HL-60 (cell line): ENCODE measurements at regions not wholly inside any gene's neighbourhood (a gene's known extent, or its start where the extent isn't known, plus 50 kb on each side); places are given as distances from the start of the nearest gene placed in this dataset.

Source experiments
- CTCF ChIP-seq: IDR thresholded peaks from one replicate; pipeline ENCODE4 v1.5.1; 2011; ENCODE audit warnings: low read length, control low read depth, inconsistent platforms; ENCODE audit not compliant: insufficient read depth
- GABPA ChIP-seq: IDR thresholded peaks from 2 replicates; pipeline ENCODE4 v1.6.1; 2012; ENCODE audit warnings: low read depth
- POLR2AphosphoS5 ChIP-seq: IDR thresholded peaks from 2 replicates; pipeline ENCODE4 v1.6.1; 2012; ENCODE audit warnings: low read depth
- REST ChIP-seq: IDR thresholded peaks from 2 replicates; pipeline ENCODE4 v1.6.1; 2012; ENCODE audit warnings: low read depth; ENCODE audit not compliant: insufficient replicate concordance

GRCh38 chrX:95675794-95676193, 1008.8 kb upstream of the DIAPH2 start:
- TF ChIP-seq CTCF (no peak), POLR2AphosphoS5 (no peak), REST (no peak), GABPA (no peak)
